GM19438 (cell line): ENCODE measurements at regions not wholly inside any gene's neighbourhood (a gene's known extent, or its start where the extent isn't known, plus 50 kb on each side); places are given as distances from the start of the nearest gene placed in this dataset.

Source experiments
- ATAC-seq: cut with Tn5 transposase; IDR thresholded peaks from one replicate; pipeline ENCODE4 v1.9.1; 2021; ENCODE audit warnings: low read depth; ENCODE audit not compliant: unreplicated experiment

- no peak for ATAC-seq
These were observed 416.1 kb upstream of the CTNND2 start for GRCh38 chr5:12320331-12320730.

- ATAC-seq = no peak
These were observed 412.6 kb upstream of the CTNND2 start for GRCh38 chr5:12316812-12317211.

GRCh38 chr5:12315461-12315860, 411.2 kb upstream of the CTNND2 start:
- ATAC-seq = no peak

GRCh38 chr5:12313602-12314001, 409.4 kb upstream of the CTNND2 start:
- ATAC-seq = no peak

- ATAC-seq = no peak
These were observed 408.1 kb upstream of the CTNND2 start for GRCh38 chr5:12312343-12312742.

- no peak for ATAC-seq
These were observed 389.9 kb upstream of the CTNND2 start for GRCh38 chr5:12294151-12294550.

- no peak for ATAC-seq
These were observed 388.5 kb upstream of the CTNND2 start for GRCh38 chr5:12292610-12293204.

GRCh38 chr5:12284604-12285003, 380.4 kb upstream of the CTNND2 start:
- ATAC-seq = peak; percentile 56

GRCh38 chr5:12277504-12278192, 373.4 kb upstream of the CTNND2 start:
- ATAC-seq = peak; percentile 98

- no peak for ATAC-seq
These were observed 370.0 kb upstream of the CTNND2 start for GRCh38 chr5:12274236-12274635.

- ATAC-seq = no peak
These were observed 368.1 kb upstream of the CTNND2 start for GRCh38 chr5:12272389-12272788.

GRCh38 chr5:12270914-12271313, 366.7 kb upstream of the CTNND2 start:
- ATAC-seq = no peak

- ATAC-seq = no peak
These were observed 364.9 kb upstream of the CTNND2 start for GRCh38 chr5:12269164-12269563.

- no peak for ATAC-seq
These were observed 354.3 kb upstream of the CTNND2 start for GRCh38 chr5:12258549-12258948.

- ATAC-seq = no peak
These were observed 346.2 kb upstream of the CTNND2 start for GRCh38 chr5:12250454-12250853.

- ATAC-seq = no peak
These were observed 344.6 kb upstream of the CTNND2 start for GRCh38 chr5:12248831-12249230.

GRCh38 chr5:12246036-12246435, 341.8 kb upstream of the CTNND2 start:
- ATAC-seq = no peak

GRCh38 chr5:12245429-12245828, 341.2 kb upstream of the CTNND2 start:
- ATAC-seq = no peak

GRCh38 chr5:12242950-12243888, 339.0 kb upstream of the CTNND2 start:
- no peak for ATAC-seq

- no peak for ATAC-seq
These were observed 333.8 kb upstream of the CTNND2 start for GRCh38 chr5:12237837-12238575.

- no peak for ATAC-seq
These were observed 326.4 kb upstream of the CTNND2 start for GRCh38 chr5:12230659-12231058.
